ENCODE measurements at regions not wholly inside any gene's neighbourhood (a gene's known extent, or its start where the extent isn't known, plus 50 kb on each side); places are given as distances from the start of the nearest gene placed in this dataset.

DNA sequence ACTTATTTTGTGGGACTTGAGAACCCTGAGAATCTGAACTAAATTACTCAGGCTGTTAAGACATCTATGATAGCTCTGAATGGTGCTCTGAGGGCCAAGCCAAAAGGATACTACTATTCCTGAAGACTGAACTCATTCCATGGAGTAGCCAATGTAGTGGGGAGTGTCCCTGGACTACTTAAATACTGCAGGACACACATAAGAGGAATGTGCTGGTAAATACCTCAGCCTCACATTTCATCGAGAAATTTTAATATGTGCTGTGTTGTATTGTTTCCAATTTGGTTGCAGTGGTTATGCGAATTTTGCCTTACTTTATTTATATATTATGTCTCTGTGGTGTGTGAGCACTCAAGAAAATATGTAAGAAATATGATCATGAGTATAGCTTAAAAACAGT is 264.4 kb upstream of the FIGN start:
- TF ChIP-seq, protein P1, sequence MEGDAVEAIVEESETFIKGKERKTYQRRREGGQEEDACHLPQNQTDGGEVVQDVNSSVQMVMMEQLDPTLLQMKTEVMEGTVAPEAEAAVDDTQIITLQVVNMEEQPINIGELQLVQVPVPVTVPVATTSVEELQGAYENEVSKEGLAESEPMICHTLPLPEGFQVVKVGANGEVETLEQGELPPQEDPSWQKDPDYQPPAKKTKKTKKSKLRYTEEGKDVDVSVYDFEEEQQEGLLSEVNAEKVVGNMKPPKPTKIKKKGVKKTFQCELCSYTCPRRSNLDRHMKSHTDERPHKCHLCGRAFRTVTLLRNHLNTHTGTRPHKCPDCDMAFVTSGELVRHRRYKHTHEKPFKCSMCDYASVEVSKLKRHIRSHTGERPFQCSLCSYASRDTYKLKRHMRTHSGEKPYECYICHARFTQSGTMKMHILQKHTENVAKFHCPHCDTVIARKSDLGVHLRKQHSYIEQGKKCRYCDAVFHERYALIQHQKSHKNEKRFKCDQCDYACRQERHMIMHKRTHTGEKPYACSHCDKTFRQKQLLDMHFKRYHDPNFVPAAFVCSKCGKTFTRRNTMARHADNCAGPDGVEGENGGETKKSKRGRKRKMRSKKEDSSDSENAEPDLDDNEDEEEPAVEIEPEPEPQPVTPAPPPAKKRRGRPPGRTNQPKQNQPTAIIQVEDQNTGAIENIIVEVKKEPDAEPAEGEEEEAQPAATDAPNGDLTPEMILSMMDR (conservative IDR thresholded peaks at IDR 0.05), result no peak

DNA sequence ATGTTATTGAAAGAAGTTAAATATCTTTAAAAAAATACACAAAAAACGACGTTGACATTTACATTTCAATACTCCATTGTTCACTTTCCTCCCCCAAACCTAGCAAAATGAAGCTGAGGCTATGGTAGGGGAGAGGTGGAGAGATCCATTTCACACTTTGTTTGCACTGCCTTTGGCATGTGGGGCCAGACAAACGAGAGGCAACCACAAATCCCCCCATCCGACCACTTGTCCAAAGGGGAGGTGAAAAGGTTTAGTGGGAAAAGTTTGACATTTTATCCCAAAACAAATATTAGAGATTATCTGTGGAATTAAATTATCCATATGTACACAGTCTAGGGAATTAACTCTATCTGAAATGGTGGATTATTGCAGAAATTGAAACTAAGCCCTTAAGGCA is 261.7 kb upstream of the FIGN start:
- DNase-seq, result no peak
- no peaks in the 10 kb centered on the region for H3K4me1 Mint-ChIP-seq
- H3K9me3 Mint-ChIP-seq, result no peaks in the 10 kb centered on the region
- TF ChIP-seq, protein P1 (conservative IDR thresholded peaks at IDR 0.05), result no peak
- no peak overlapping the region for H3K4me3 Mint-ChIP-seq
- H3K27ac ChIP-seq (ENCODE audit: low read depth, low read length), result no peak overlapping the region
- H3K36me3 ChIP-seq (ENCODE audit: control insufficient read depth, insufficient read depth, low read length), result no peaks in the 10 kb centered on the region
- H3K36me3 Mint-ChIP-seq (ENCODE audit: low read depth), result no peaks in the 10 kb centered on the region
- H3K27me3 Mint-ChIP-seq (ENCODE audit: insufficient read depth), result no peaks in the 10 kb centered on the region
- no peaks in the 10 kb centered on the region for H3K4me1 ChIP-seq (ENCODE audit: control insufficient read depth, insufficient read depth, low read length)
- no peak overlapping the region for H3K9ac ChIP-seq (ENCODE audit: extremely low read depth, low read length, poor library complexity, severe bottlenecking)
- H3K4me3 ChIP-seq (ENCODE audit: low read length), result no peak overlapping the region
- no peaks in the 10 kb centered on the region for H3K27me3 ChIP-seq (ENCODE audit: control insufficient read depth, insufficient read depth, low read length, poor library complexity, severe bottlenecking)
- no peaks in the 10 kb centered on the region for H3K9me3 ChIP-seq (ENCODE audit: control insufficient read depth, low read length)
- no peak overlapping the region for H3K27ac Mint-ChIP-seq
- 71% methylated on average over 1 of the region's 4 CpGs; no CpG with 5 or more reads in 1 of the 2 experiments for WGBS, 2 experiments (ENCODE audit: insufficient coverage in 1 of 2, insufficient read length in 1 of 2)

More for the DNA sequence above, 264.4 kb upstream of the FIGN start:
- Histone ChIP-seq H3K4me3 (ENCODE audit: low read length) (no peak overlapping the region), H3K27ac (ENCODE audit: low read depth, low read length) (no peak overlapping the region), H3K36me3 (ENCODE audit: control insufficient read depth, insufficient read depth, low read length) (no peaks in the 10 kb centered on the region), H3K4me1 (ENCODE audit: control insufficient read depth, insufficient read depth, low read length) (no peaks in the 10 kb centered on the region), H3K27me3 (ENCODE audit: control insufficient read depth, insufficient read depth, low read length, poor library complexity, severe bottlenecking) (no peaks in the 10 kb centered on the region), H3K9ac (ENCODE audit: extremely low read depth, low read length, poor library complexity, severe bottlenecking) (no peak overlapping the region), H3K9me3 (ENCODE audit: control insufficient read depth, low read length) (no peaks in the 10 kb centered on the region)
- H3K27me3 Mint-ChIP-seq (ENCODE audit: insufficient read depth), result no peaks in the 10 kb centered on the region
- H3K4me3 Mint-ChIP-seq, result no peak overlapping the region
- no peaks in the 10 kb centered on the region for H3K36me3 Mint-ChIP-seq (ENCODE audit: low read depth)
- H3K27ac Mint-ChIP-seq, result no peak overlapping the region
- no peaks in the 10 kb centered on the region for H3K9me3 Mint-ChIP-seq
- no peak for DNase-seq
- WGBS, 2 experiments (ENCODE audit: insufficient coverage in 1 of 2, insufficient read length in 1 of 2), result 100% methylated on average over 2 of the region's 2 CpGs; no CpG with 5 or more reads in 1 of the 2 experiments
- H3K4me1 Mint-ChIP-seq, result no peaks in the 10 kb centered on the region

DNA sequence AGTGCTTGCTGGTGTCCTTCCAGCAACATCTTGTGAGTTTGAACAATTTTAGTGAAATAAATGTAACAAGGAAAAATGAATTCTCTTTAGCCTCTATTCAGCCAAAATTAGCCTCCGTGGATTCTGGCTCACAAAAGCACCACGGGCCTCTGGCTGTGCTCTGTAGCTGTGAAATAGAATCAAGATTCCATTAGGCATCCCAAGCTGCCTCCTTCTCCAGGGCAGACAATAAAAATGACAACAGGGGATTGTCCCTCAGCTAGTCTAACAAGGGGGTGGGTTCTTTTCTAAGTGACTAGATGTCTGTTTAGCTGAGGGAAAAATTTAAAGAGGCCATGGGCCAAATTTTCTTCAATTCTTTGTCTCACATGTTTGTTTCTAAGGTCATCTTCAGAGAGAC is 254.7 kb upstream of the FIGN start:
- Histone ChIP-seq H3K27ac (ENCODE audit: low read depth, low read length) (peak overlapping the region; percentile 85), H3K27me3 (ENCODE audit: control insufficient read depth, insufficient read depth, low read length, poor library complexity, severe bottlenecking) (no peaks in the 10 kb centered on the region), H3K4me1 (ENCODE audit: control insufficient read depth, insufficient read depth, low read length) (no peaks in the 10 kb centered on the region), H3K4me3 (ENCODE audit: low read length) (no peak overlapping the region), H3K9ac (ENCODE audit: extremely low read depth, low read length, poor library complexity, severe bottlenecking) (no peak overlapping the region), H3K9me3 (ENCODE audit: control insufficient read depth, low read length) (no peaks in the 10 kb centered on the region), H3K36me3 (ENCODE audit: control insufficient read depth, insufficient read depth, low read length) (no peaks in the 10 kb centered on the region)
- Mint-ChIP-seq H3K27ac (no peak overlapping the region), H3K27me3 (ENCODE audit: insufficient read depth) (no peaks in the 10 kb centered on the region), H3K9me3 (no peaks in the 10 kb centered on the region), H3K36me3 (ENCODE audit: low read depth) (no peaks in the 10 kb centered on the region), H3K4me1 (no peaks in the 10 kb centered on the region), H3K4me3 (no peak overlapping the region)
- TF ChIP-seq, protein P1 (conservative IDR thresholded peaks at IDR 0.05), result no peak
- DNase-seq, result no peak
- 33 to 71% methylated on average over 1 to 2 of the region's 2 CpGs for WGBS, 2 experiments (ENCODE audit: insufficient coverage in 1 of 2, insufficient read length in 1 of 2)

Data from endodermal cell (in vitro differentiated cells).